ENCODE measurements at regions not wholly inside any gene's neighbourhood (a gene's known extent, or its start where the extent isn't known, plus 50 kb on each side); places are given as distances from the start of the nearest gene placed in this dataset.
A peak's percentile ranks its signal among the peaks of the same experiment; 100 is the strongest.
"Not testable (repeated sequence)": the region's sequence is repeated elsewhere in the genome, so short reads cannot be mapped to it uniquely, and the experiment has no call there.

DNA sequence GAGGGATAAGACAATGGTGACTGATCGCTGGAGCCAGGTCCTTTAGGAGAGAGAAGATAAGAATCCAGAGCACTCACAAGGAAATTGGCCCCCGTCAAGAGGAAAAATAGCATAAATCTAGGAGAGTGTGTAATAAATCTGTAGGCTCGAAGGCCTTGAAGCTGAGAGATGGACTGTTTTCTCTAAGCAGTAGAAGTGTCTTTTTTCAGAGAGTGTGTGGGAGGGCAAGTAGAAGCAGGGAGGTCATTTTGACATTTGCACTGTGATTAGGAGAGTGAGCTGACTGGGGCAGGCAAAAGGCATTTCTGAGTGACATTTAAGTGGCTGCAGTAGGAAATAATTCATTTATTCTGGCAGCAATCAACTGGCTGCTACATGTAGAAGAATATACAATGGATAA, 78.0 kb upstream of the DDHD1 start:
- TF ChIP-seq, protein P1, sequence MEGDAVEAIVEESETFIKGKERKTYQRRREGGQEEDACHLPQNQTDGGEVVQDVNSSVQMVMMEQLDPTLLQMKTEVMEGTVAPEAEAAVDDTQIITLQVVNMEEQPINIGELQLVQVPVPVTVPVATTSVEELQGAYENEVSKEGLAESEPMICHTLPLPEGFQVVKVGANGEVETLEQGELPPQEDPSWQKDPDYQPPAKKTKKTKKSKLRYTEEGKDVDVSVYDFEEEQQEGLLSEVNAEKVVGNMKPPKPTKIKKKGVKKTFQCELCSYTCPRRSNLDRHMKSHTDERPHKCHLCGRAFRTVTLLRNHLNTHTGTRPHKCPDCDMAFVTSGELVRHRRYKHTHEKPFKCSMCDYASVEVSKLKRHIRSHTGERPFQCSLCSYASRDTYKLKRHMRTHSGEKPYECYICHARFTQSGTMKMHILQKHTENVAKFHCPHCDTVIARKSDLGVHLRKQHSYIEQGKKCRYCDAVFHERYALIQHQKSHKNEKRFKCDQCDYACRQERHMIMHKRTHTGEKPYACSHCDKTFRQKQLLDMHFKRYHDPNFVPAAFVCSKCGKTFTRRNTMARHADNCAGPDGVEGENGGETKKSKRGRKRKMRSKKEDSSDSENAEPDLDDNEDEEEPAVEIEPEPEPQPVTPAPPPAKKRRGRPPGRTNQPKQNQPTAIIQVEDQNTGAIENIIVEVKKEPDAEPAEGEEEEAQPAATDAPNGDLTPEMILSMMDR (IDR thresholded peaks at IDR 0.05; ENCODE audit: insufficient read depth, missing control alignments), result no peak
- no peak for DNase-seq (ENCODE audit: insufficient read length, low spot score)
- no peak for FAIRE-seq

DNA sequence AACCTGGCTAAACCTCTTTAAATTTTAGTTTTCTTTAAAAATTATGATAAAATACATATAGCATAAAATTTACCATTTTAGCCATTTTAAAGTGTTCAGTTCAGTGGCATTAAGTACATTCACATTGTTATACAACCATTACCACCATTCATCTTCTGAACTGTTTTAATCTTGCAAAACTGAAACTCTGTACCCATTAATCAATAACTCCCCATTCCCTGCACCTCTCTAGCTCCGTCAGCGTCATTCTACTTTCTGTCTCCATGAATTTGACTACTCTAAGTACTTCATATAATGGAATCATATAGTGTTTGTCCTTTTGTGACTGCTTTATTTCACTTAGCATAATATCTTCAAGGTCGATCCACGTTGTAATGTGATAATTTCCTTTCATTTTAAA, 75.8 kb upstream of the DDHD1 start:
- DNase-seq (ENCODE audit: insufficient read length, low spot score), result no peak
- FAIRE-seq, result no peak
- TF ChIP-seq, protein P1 (IDR thresholded peaks at IDR 0.05; ENCODE audit: insufficient read depth, missing control alignments), result no peak

DNA sequence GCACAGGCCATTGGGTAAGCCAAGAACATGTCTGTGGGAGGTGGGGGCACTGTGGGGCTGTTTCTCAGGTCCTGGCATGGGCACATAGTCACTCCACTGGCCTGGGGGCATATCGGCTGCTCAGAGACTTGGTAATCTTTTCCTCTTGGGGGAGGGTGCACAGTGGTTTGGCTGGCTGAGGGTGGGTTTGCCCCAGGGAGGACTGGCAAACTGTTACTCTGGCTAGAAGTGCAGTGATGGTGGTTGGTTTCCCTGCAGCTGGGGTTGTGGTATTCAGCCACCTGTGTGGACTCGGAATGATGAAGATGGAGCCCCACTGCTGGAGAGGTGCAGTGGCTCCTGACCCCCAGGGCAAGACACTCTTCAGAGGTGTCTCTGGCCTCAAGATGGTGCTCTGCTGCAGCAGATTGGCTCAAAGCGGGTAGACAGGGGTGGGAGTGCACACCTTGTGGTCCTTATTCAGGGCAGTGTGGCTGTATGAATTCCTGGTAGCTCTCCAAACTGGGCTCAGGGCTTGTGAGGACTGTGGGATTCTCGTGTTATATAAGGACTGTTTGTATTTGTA, 74.1 kb upstream of the DDHD1 start:
- TF ChIP-seq, protein P1 (IDR thresholded peaks at IDR 0.05; ENCODE audit: insufficient read depth, missing control alignments), result no peak
- DNase-seq (ENCODE audit: insufficient read length, low spot score), result no peak
- no peak for FAIRE-seq

DNA sequence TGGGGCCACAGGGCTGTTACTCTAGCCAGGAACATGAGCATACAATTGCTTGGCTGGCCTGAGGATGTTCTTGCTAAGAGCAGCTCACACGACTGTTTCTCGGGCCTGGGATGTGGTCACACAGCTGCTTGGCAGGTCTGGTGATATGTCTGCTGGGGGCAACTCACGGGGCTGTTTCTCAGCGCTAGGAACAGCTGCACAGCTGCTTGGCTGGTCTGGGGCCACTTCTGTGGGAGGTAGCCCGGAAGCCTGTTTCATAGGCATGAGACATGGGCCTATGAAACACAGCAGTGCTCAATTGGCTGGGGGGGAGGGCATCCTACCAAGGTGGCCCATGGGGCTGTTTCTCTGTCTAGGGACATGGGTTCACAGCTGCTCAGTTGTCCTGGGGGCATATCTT, 73.4 kb upstream of the DDHD1 start:
- no peak for FAIRE-seq
- no peak for DNase-seq (ENCODE audit: insufficient read length, low spot score)
- TF ChIP-seq, protein P1 (IDR thresholded peaks at IDR 0.05; ENCODE audit: insufficient read depth, missing control alignments), result no peak

DNA sequence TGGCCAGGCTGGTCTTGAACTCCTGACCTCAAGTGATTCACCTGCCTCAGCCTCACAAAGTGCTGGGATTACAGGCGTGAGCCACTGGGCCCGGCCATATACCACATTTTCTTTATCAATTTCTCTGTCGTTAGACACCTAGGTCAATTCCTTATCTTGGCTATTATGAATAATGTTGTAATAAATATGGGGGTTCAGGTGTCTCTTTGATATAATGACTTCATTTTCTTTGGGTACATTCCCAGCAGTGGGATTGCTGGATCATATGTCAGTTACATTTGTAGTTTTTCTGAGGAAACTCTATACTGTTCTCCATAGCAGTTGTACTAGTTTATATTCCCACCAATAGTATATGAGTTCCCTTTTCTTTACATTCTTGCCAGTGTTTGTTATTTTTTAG, 67.8 kb upstream of the DDHD1 start:
- TF ChIP-seq, protein P1 (IDR thresholded peaks at IDR 0.05; ENCODE audit: insufficient read depth, missing control alignments), result no peak
- FAIRE-seq (no peak), DNase-seq (ENCODE audit: insufficient read length, low spot score) (no peak)

DNA sequence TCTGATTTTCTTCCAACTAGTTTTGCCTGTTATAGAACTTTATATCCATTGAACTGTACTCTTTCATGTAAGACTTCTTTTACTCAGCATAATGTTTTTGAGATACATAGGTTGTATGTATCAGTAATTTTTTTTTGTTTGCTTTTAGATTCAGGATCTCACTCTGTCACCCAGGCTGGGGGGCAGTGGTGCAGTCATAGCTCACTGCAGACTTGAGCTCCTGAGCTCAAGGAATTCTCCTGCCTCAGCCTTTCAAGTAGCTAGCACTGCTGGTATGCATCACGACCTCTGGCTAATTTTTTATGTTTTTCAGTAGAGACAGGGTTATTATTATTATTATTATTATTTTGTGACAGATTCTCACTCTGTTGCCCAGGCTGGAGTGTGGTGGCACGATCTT, 65.0 kb upstream of the DDHD1 start:
- TF ChIP-seq, protein P1 (IDR thresholded peaks at IDR 0.05; ENCODE audit: insufficient read depth, missing control alignments), result no peak
- no peak for FAIRE-seq
- no peak for DNase-seq (ENCODE audit: insufficient read length, low spot score)

DNA sequence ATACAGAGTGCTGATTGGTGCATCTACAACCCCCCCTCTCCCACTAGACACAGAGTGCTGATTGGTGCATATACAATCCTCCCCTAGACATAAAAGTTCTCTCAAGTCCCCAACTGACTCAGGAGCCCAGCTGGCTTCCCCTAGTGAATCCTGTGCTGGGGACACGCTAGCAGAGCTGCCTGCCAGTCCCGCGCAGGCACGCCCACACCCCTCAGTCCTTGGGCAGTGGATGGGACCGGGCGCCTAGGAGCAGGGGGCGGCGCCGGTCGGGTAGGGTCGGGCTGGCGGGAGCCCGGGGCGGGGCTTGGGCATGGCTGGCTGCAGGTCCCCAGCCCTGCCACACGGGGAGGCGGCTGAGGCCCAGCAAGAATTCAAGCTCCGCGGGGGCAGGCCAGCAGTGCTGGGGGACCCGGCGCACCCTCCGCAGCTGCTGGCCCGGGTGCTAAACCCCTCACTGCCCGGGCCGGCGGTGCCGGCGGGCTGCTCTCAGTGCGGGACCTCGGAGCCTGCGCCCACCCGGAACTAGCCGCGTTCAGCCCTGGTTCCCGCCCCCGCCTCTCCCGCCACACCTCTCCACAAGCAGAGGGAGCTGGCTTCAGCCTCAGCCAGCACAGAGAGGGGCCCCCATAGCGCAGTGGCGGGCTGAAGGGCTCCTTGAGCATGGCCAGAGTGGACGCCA, 64.3 kb upstream of the DDHD1 start:
- DNase-seq (ENCODE audit: insufficient read length, low spot score) (peak; percentile 29), FAIRE-seq (no peak)
- TF ChIP-seq, protein P1 (IDR thresholded peaks at IDR 0.05; ENCODE audit: insufficient read depth, missing control alignments), result no peak

DNA sequence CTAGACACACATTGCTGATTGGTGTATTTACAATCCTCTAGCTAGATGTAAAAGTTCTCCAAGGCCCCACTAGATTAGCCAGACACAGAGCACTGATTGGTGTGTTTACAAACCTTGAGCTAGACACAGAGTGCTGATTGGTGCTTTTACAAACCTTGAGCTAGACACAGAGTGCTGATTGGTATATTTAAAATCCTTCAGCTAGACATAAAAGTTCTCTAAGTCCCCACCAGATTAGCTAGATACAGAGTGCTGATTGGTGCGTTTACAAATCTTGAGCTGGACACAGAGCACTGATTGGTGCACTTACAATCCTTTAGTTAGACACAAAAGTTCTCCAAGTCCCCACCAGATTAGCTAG, 63.8 kb upstream of the DDHD1 start:
- FAIRE-seq; DNase-seq (ENCODE audit: insufficient read length, low spot score): not testable (repeated sequence)

DNA sequence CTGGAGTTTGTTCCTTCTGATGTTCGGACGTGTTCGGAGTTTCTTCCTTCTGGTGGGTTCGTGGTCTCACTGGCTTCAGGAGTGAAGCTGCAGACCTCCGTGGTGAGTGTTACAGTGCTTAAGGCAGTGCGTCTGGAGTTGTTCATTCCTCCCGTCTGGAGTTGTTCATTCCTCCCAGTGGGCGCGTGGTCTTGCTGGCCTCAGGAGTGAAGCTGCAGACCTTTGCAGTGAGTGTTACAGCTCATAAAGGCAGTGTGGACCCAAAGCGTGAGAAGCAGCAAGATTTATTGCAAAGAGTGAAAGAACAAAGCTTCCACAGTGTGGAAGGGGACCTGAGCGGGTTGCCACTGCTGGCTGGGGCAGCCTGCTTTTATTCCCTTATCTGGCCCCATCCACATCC, 63.4 kb upstream of the DDHD1 start:
- DNase-seq (ENCODE audit: insufficient read length, low spot score); FAIRE-seq: not testable (repeated sequence)

Data from D721Med (cell line).